Omental fat pad (tissue), 3 donors: ENCODE measurements at regions not wholly inside any gene's neighbourhood (a gene's known extent, or its start where the extent isn't known, plus 50 kb on each side); places are given as distances from the start of the nearest gene placed in this dataset.
A peak's percentile ranks its signal among the peaks of the same experiment; 100 is the strongest.

Experiments used
- ATAC-seq: fragments of 150-250 bp; one replicate; pipeline ENCODE4 v1.9.1; 2016; ENCODE audit warnings: mild to moderate bottlenecking, moderate library complexity; ENCODE audit not compliant: low FRiP score
- DNase-seq: peaks from one replicate; pipeline ENCODE4 v3.0.0-alpha.2; 2019; ENCODE audit warnings: low spot score
- TF ChIP-seq, protein P1 (sequence below), 3 donors: fragments of 450-650 bp; IDR thresholded peaks; one replicate each; pipeline ENCODE4 v1.5.1; 2016 to 2017; ENCODE audit warnings: antibody characterized with exemption in 3 of 3, mild to moderate bottlenecking in 3 of 3, moderate library complexity in 2 of 3

- ATAC-seq = no peak
- DNase-seq = peak; percentile 14
- TF ChIP-seq, protein P1, sequence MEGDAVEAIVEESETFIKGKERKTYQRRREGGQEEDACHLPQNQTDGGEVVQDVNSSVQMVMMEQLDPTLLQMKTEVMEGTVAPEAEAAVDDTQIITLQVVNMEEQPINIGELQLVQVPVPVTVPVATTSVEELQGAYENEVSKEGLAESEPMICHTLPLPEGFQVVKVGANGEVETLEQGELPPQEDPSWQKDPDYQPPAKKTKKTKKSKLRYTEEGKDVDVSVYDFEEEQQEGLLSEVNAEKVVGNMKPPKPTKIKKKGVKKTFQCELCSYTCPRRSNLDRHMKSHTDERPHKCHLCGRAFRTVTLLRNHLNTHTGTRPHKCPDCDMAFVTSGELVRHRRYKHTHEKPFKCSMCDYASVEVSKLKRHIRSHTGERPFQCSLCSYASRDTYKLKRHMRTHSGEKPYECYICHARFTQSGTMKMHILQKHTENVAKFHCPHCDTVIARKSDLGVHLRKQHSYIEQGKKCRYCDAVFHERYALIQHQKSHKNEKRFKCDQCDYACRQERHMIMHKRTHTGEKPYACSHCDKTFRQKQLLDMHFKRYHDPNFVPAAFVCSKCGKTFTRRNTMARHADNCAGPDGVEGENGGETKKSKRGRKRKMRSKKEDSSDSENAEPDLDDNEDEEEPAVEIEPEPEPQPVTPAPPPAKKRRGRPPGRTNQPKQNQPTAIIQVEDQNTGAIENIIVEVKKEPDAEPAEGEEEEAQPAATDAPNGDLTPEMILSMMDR (IDR thresholded peaks at IDR 0.05) = no peak
Observed at GRCh38 chr6:170101281-170102035, 189.4 kb downstream of the DLL1 start.

GRCh38 chr6:170100046-170100445 is 190.8 kb downstream of the DLL1 start:
- ATAC-seq = no peak
- TF ChIP-seq, protein P1 (IDR thresholded peaks at IDR 0.05) = no peak

DNA sequence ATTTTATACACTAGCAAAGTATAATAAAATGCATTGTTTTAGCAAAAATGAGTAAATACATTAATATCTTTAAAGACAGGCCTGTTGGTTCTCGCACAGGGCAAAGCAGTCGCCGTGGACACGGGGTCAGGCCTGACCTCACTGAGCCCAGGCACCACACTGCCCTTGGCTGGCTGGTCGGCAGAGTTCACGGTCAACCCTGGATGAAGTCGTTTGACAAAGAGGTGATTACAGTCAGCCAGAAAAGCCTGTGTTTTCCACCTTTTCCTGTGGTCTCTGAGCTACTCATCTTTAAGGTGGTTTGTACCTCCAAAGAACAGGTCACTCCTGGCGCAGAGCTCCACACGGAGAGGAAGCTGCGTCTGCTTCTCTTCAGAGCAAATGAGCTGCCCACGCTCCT is 191.5 kb downstream of the DLL1 start:
- TF ChIP-seq, protein P1 (IDR thresholded peaks at IDR 0.05) = no peak
- DNase-seq (no peak), ATAC-seq (no peak)

More at GRCh38 chr6:170100046-170100445, 190.8 kb downstream of the DLL1 start:
- DNase-seq = no peak

GRCh38 chr6:170098428-170099170 is 192.3 kb downstream of the DLL1 start:
- TF ChIP-seq, protein P1 (IDR thresholded peaks at IDR 0.05) = no peak
- peak; percentile 7 for DNase-seq
- no peak for ATAC-seq

DNA sequence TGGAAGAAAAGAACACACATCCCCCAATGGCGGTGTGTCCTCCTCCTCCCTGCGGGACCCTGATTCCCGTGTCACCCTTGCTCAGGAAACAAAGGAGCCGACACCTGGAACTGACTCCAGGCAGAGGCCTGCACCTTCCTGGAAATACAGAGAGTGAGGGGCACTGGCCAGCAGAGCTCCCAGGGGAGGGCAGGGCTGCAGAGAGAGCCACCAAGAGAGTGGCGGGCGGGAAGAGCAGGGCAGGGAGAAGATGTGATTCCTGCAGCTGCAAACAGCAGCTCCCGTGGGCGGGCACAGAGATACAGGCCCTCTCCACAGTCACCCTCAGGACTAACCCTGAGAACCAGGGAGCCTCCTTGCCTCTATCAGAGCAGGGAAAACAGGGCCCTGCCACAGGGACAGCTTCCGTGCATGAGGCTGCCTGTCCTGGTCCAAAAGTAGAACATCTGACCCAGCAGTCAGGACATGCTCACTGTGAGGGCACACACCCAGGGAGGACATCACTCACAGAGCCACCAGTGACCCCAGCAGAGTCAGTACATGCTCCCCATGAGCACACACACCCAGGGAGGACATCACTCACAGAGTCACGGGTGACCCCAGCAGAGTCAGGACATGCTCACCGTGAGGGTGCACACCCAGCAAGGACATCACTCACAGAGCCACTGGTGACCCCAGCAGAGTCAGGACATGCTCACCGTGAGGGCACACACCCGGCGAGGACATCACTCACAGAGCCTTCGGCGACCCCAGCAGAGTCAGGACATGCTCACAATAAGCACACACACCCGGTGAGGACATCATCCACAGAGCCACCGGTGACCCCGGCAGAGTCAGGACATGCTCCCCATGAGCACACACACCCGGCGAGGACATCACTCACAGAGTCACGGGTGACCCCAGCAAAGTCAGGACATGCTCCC is 193.1 kb downstream of the DLL1 start:
- no peak for DNase-seq
- ATAC-seq = no peak
- TF ChIP-seq, protein P1 (IDR thresholded peaks at IDR 0.05) = no peak

- peak; percentile 9 for DNase-seq
- no peak for ATAC-seq
- TF ChIP-seq, protein P1 (IDR thresholded peaks at IDR 0.05) = no peak
Observed at GRCh38 chr6:170096803-170097504, 193.9 kb downstream of the DLL1 start.
